GM13977 (cell line): ENCODE measurements at regions not wholly inside any gene's neighbourhood (a gene's known extent, or its start where the extent isn't known, plus 50 kb on each side); places are given as distances from the start of the nearest gene placed in this dataset.

Source experiments
- DNase-seq: peaks from one replicate; pipeline ENCODE4 v3.0.0; 2012; ENCODE audit warnings: low spot score
- CTCF ChIP-seq: IDR thresholded peaks from 2 replicates; pipeline ENCODE4 v1.5.1; 2012; ENCODE audit warnings: mild to moderate bottlenecking, control low read depth; ENCODE audit not compliant: insufficient read depth; ENCODE audit errors: extremely low read depth, missing control alignments
- in situ Hi-C: fragments of 300-500 bp; cut with MboI; formaldehyde crosslinking; loops from one replicate; pipeline ENCODE4 v1.12.0; 2022; ENCODE audit warnings: low sequenced_read_pairs, low pct_unique_long_range_greater_than_20kb, mixed read lengths, inconsistent platforms; ENCODE audit not compliant: unreplicated experiment

DNA sequence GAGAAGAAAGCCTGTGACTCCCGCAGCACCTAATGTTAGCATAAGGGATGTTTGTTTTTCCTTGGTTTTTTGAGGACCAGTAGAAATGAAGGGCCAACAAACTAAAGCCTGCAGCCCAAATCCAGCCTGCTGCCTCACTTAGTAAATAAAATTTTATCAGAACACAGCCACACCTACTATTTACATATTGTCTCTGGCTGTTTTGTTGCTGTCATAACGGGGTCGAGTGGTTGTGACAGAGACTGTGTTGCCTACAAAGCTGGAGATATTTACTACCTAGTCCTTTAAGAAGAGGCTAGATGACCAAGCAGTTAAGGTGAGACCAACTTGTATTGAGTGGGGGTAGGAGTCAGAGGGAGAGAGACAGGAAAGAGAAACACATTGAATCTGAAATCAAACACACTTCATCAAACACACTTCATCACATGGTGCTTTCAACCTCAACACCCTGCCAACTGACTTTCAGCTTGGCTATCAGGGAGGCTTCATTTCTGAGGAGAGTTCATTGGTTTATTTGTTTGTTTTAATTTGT, 546.3 kb upstream of the CDH11 start:
- in situ Hi-C loops = no loop called here
- no peak for DNase-seq
- no peak for TF ChIP-seq CTCF

- in situ Hi-C loops = no loop called here
- no peak for TF ChIP-seq CTCF
- DNase-seq = no peak
These were observed 545.2 kb upstream of the CDH11 start for GRCh38 chr16:65667011-65667578.

DNA sequence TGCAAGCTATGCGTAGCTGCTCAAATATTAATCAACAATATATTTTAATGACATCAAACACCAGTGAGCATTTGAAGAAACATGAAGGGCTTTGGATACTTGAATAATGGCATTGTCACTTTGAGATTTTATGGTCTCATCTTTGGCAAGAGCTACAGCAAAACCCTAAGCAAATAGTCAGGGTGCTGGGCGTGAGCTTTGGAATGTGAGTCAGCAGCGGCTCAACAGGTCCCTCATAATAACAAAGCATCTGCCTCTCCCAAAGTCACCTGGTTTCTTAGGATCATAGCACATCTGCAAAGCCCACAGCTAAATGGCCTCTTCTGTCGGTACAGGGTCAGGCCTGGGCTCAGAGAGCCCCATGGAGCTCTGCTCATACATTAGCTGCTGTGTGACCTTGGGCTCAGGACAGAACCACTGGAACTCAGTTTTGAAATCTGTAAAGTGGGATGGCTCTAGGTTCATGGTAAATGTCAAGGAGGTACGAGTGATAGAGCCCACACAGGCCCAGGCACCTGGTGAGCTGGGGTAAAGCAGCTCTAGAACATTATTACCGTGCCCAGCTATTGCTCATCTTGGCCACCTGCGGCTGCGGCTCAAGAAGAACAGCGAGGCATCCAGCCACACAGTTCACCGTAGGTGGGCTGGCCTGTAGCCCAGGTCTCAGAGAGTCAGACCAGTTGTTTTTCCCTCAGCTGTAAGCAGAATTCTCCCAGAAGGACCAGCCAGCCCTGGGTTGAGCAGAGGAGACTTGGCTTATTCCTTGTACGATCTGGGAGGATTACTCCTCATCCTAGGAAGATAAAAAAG, 544.5 kb upstream of the CDH11 start:
- in situ Hi-C loops = no loop called here
- DNase-seq = no peak
- TF ChIP-seq CTCF = no peak

DNA sequence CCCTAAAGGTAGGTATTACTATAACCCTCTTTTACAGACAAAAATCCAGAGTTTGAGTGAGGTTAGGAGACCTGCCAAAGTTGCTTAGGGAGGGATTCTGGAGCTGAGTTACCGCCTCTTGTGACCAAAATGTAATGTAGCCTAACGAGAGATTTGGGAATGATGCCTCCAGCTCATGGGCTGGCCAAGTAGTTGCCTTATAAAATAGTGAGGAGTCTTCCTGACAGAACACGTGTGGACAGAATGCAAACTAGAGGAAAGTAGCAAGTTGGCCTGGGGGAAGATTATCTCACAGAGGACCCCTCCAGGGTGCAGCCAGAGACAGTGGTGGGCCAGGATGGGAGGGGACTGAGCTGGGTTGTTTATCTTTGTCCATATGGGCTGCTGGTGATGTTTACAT, 543.7 kb upstream of the CDH11 start:
- in situ Hi-C loops = no loop called here
- no peak for DNase-seq

DNA sequence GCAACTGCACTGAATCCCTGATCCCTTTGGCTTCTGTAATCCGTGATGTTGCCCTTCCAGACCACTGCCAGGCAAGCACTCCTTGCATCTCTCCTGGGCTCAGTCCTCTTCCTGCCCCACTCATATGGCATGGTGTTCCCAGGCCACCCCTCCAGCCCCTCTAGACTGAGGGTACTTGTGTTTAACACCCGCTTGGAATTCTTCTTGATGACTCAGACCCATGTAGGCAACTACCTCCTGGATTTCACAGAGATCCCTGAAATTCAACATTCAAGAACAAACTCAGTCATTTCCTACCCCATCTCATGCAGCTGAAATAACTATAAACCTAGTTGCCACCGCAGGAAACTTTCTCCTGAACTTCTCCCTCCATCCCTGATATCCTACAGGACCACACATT, 541.9 kb upstream of the CDH11 start:
- in situ Hi-C loops = no loop called here
- no peak for TF ChIP-seq CTCF
- no peak for DNase-seq

More for the DNA sequence above, 543.7 kb upstream of the CDH11 start:
- TF ChIP-seq CTCF = no peak

DNA sequence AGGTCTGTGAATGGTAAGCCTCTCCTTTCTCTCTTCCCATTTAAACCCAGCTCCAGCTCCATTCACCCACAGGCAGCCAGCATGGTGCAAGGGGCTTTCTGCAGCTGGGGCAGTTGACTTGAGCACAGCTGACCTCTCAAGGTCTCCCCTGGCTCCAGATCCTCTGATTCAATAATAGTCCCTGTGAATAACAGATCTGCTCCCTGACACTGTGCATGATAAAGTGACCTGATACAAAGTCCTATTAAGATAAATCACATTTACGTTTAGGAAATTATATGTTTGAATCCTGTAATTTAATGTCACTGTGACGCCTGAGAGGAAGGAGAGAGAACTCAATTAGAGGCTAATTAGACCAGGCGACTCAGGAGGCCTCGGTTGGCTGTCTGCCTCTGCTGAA, 540.4 kb upstream of the CDH11 start:
- DNase-seq = no peak
- TF ChIP-seq CTCF = no peak
- in situ Hi-C loops = no loop called here
